SK-N-SH (cell line): ENCODE measurements at regions not wholly inside any gene's neighbourhood (a gene's known extent, or its start where the extent isn't known, plus 50 kb on each side); places are given as distances from the start of the nearest gene placed in this dataset.

ENCODE experiments used
- CTCF ChIA-PET: fragments of 300-600, 350-600 bp; formaldehyde crosslinking; extraction: SDS; loops from one replicate; lab custom pipeline; 2021; lab: Yijun Ruan, JAX
- POLR2A ChIA-PET: fragments of 350-600 bp; sonication (Branson Sonifier 250); formaldehyde crosslinking; extraction: SDS; loops from one replicate; lab custom pipeline; 2020; ENCODE audit warnings: antibody characterized with exemption, inconsistent platforms; lab: Yijun Ruan, JAX
- DNase-seq: peaks from one replicate; pipeline ENCODE4 v3.0.0; 2012
- H2AFZ ChIP-seq: fragments of 200-600 bp; sonication (generic); 2 replicates; pipeline ENCODE4 v1.8.1; 2016; ENCODE audit warnings: antibody characterized with exemption, mild to moderate bottlenecking, low read depth
- H3F3A ChIP-seq: fragments of 200-600 bp; sonication (generic); replicated peaks from 2 replicates; pipeline ENCODE3; 2016; ENCODE audit warnings: antibody characterized with exemption, mild to moderate bottlenecking; ENCODE audit not compliant: insufficient read depth
- H3K27ac ChIP-seq, 2 experiments: fragments of 200-500 bp in 1 of 2; fragments of 200-600 bp in 1 of 2; sonication (Bioruptor generic) in 1 of 2; sonication (generic), shearing (Covaris generic) in 1 of 2; 2 replicates each; pipeline versions ENCODE4 v1.5.1 to v1.6.1; 2014 to 2016; ENCODE audit warnings: low read depth in 2 of 2, inconsistent platforms in 1 of 2, low read length in 1 of 2, mild to moderate bottlenecking in 1 of 2, mixed read lengths in 1 of 2
- H3K27me3 ChIP-seq: fragments of 200-600 bp; sonication (generic), shearing (Covaris generic); 2 replicates; pipeline ENCODE4 v1.6.1; 2016; ENCODE audit warnings: mixed run types; ENCODE audit not compliant: insufficient read depth
- H3K36me3 ChIP-seq, 2 experiments: fragments of 200-500 bp in 1 of 2; fragments of 200-600 bp in 1 of 2; sonication (Bioruptor generic) in 1 of 2; sonication (generic) in 1 of 2; replicated peaks in 1 of 2; 2 replicates each; pipeline versions ENCODE3 to v1.5.1; 2014 to 2016; ENCODE audit warnings: low read length in 1 of 2, mild to moderate bottlenecking in 1 of 2; ENCODE audit not compliant: insufficient read depth in 2 of 2, control insufficient read depth in 1 of 2
- H3K4me1 ChIP-seq, 2 experiments: fragments of 200-500 bp in 1 of 2; fragments of 200-600 bp in 1 of 2; sonication (Bioruptor generic) in 1 of 2; sonication (generic), shearing (Covaris generic) in 1 of 2; 2 replicates each; pipeline versions ENCODE4 v1.5.1 to v1.6.1; 2014 to 2016; ENCODE audit warnings: low read depth in 1 of 2, low read length in 1 of 2, mixed run types in 1 of 2; ENCODE audit not compliant: insufficient read depth in 2 of 2, control insufficient read depth in 1 of 2
- H3K4me2 ChIP-seq: fragments of 200-600 bp; sonication (generic), shearing (Covaris generic); 2 replicates; pipeline ENCODE4 v1.6.1; 2017; ENCODE audit warnings: mixed run types
- H3K4me3 ChIP-seq, 2 experiments: fragments of 200-500 bp in 1 of 2; fragments of 200-600 bp in 1 of 2; sonication (Bioruptor generic) in 1 of 2; sonication (generic), shearing (Covaris generic) in 1 of 2; 2 replicates each; pipeline versions ENCODE4 v1.5.1 to v1.8.1; 2014 to 2016; ENCODE audit warnings: low read depth in 2 of 2, inconsistent platforms in 1 of 2, low read length in 1 of 2, mild to moderate bottlenecking in 1 of 2, mixed read lengths in 1 of 2, moderate library complexity in 1 of 2
- H3K79me2 ChIP-seq: fragments of 200-600 bp; sonication (generic); 2 replicates; pipeline ENCODE4 v1.8.1; 2017; ENCODE audit warnings: mild to moderate bottlenecking; ENCODE audit not compliant: insufficient read depth
- H3K9ac ChIP-seq: fragments of 200-600 bp; sonication (generic); 2 replicates; pipeline ENCODE4 v1.6.1; 2017; ENCODE audit warnings: mixed run types
- H3K9me2 ChIP-seq: fragments of 200-600 bp; sonication (generic); 2 replicates; pipeline ENCODE4 v1.6.1; 2017; ENCODE audit warnings: mixed run types
- H3K9me3 ChIP-seq: fragments of 200-600 bp; sonication (generic); 2 replicates; pipeline ENCODE4 v1.6.1; 2017; ENCODE audit warnings: mixed run types, mild to moderate bottlenecking, moderate library complexity
- H4K20me1 ChIP-seq: fragments of 200-600 bp; sonication (generic); 2 replicates; pipeline ENCODE4 v1.6.1; 2017; ENCODE audit warnings: mild to moderate bottlenecking, mixed run types; ENCODE audit not compliant: insufficient read depth
- CHD2 ChIP-seq: fragments of 150-350 bp; IDR thresholded peaks from 2 replicates; pipeline ENCODE4 v1.6.1; 2018; ENCODE audit warnings: low read length; ENCODE audit not compliant: partially characterized antibody
- CTCF ChIP-seq: fragments of 200-600 bp; sonication (generic); IDR thresholded peaks from 2 replicates; pipeline ENCODE4 v1.6.1; 2017; ENCODE audit warnings: antibody characterized with exemption, mild to moderate bottlenecking, moderate library complexity
- FOXM1 ChIP-seq: IDR thresholded peaks from 2 replicates; pipeline ENCODE4 v1.4.0; 2012; ENCODE audit warnings: low read depth, mild to moderate bottlenecking
- MAX ChIP-seq: IDR thresholded peaks from 2 replicates; pipeline ENCODE4 v1.4.0; 2012; ENCODE audit warnings: low read depth
- MEF2A ChIP-seq: IDR thresholded peaks from 2 replicates; pipeline ENCODE4 v1.4.0; 2012; ENCODE audit warnings: low read depth, borderline replicate concordance
- NRF1 ChIP-seq: IDR thresholded peaks from 2 replicates; pipeline ENCODE4 v1.6.1; 2012; ENCODE audit warnings: low read depth, mild to moderate bottlenecking, low read length
- PBX3 ChIP-seq: IDR thresholded peaks from 2 replicates; pipeline ENCODE4; 2012
- POLR2AphosphoS5 ChIP-seq: IDR thresholded peaks from 2 replicates; pipeline ENCODE4 v1.6.1; 2012; ENCODE audit warnings: low read depth, low read length
- RCOR1 ChIP-seq: fragments of 150-350 bp; IDR thresholded peaks from 2 replicates; pipeline ENCODE4 v1.6.1; 2017; ENCODE audit warnings: antibody characterized with exemption, low read length
- REST ChIP-seq: IDR thresholded peaks from 2 replicates; pipeline ENCODE4 v1.6.1; 2012; ENCODE audit warnings: mild to moderate bottlenecking, low read depth, low read length, moderate library complexity
- RFX5 ChIP-seq: IDR thresholded peaks from 2 replicates; pipeline ENCODE4 v1.6.1; 2012; ENCODE audit warnings: mild to moderate bottlenecking, improper control_type of control experiment, low read length
- RXRA ChIP-seq: IDR thresholded peaks from 2 replicates; pipeline ENCODE4 v1.4.0; 2012; ENCODE audit warnings: low read depth, mild to moderate bottlenecking, borderline replicate concordance
- SIN3A ChIP-seq: IDR thresholded peaks from 2 replicates; pipeline ENCODE4 v1.6.1; 2012; ENCODE audit warnings: low read depth, mild to moderate bottlenecking, low read length, moderate library complexity, borderline replicate concordance
- TAF1 ChIP-seq: IDR thresholded peaks from 2 replicates; pipeline ENCODE4 v1.6.1; 2012; ENCODE audit warnings: low read depth, mild to moderate bottlenecking, low read length, moderate library complexity, borderline replicate concordance
- TCF12 ChIP-seq: IDR thresholded peaks from 2 replicates; pipeline ENCODE4 v1.4.0; 2012
- USF1 ChIP-seq: IDR thresholded peaks from 2 replicates; pipeline ENCODE4 v1.4.0; 2012; ENCODE audit warnings: low read depth, borderline replicate concordance
- USF2 ChIP-seq: fragments of 150-350 bp; IDR thresholded peaks from 2 replicates; pipeline ENCODE4 v1.6.1; 2017; ENCODE audit warnings: antibody characterized with exemption, low read length, low read depth, borderline replicate concordance
- ZBTB33 ChIP-seq: IDR thresholded peaks from 2 replicates; pipeline ENCODE4 v1.4.0; 2012; ENCODE audit warnings: low read depth, borderline replicate concordance
- WGBS: methylation state at CpG from one replicate; pipeline ENCODE4 v1.1.6; 2017; ENCODE audit warnings: low lambda C conversion rate; 5-methylcytosine and 5-hydroxymethylcytosine counted together

- 4% methylated on average over 1 of the region's 1 CpG for WGBS
- H3K27me3 ChIP-seq = no peaks in the 10 kb centered on the region
- H3K4me1 ChIP-seq = no peaks in the 10 kb centered on the region
- no peak overlapping the region for H3K4me2 ChIP-seq
- POLR2A ChIA-PET = no interaction called here
- no peak overlapping the region for H3K9ac ChIP-seq
- no peak overlapping the region for H2AFZ ChIP-seq
- no peak for TF ChIP-seq RFX5
- no peak for TF ChIP-seq NRF1
- no peak for TF ChIP-seq TAF1
- TF ChIP-seq USF1 = no peak
- TF ChIP-seq MEF2A = no peak
- TF ChIP-seq ZBTB33 = no peak
- TF ChIP-seq USF2 = no peak
- no peak for TF ChIP-seq MAX
- TF ChIP-seq SIN3A = no peak
- TF ChIP-seq TCF12 = no peak
- no peak for TF ChIP-seq CHD2
- TF ChIP-seq CTCF = no peak
- no peak for TF ChIP-seq POLR2AphosphoS5
- TF ChIP-seq REST = no peak
- TF ChIP-seq RCOR1 = no peak
- TF ChIP-seq PBX3 = no peak
- no peak for TF ChIP-seq FOXM1
- no peak for TF ChIP-seq RXRA
- TF ChIP-seq, all 33 proteins: peak for 0
- H3K27ac ChIP-seq = no peak overlapping the region
- H3K4me3 ChIP-seq = no peak overlapping the region
- H3F3A ChIP-seq = no peaks in the 10 kb centered on the region
- no peaks in the 10 kb centered on the region for H3K36me3 ChIP-seq
- H3K79me2 ChIP-seq = no peaks in the 10 kb centered on the region
- CTCF ChIA-PET = no interaction called here
- DNase-seq = no peak
- H3K9me3 ChIP-seq = no peaks in the 10 kb centered on the region
- H4K20me1 ChIP-seq = no peaks in the 10 kb centered on the region
- no peaks in the 10 kb centered on the region for H3K9me2 ChIP-seq
These were observed 240.7 kb downstream of the COX18 start for GRCh38 chr4:72828864-72829263.
